ENCODE measurements at regions not wholly inside any gene's neighbourhood (a gene's known extent, or its start where the extent isn't known, plus 50 kb on each side); places are given as distances from the start of the nearest gene placed in this dataset.

- peak; percentile 23 for DNase-seq
Measured at GRCh38 chr7:35533902-35534301, 161.0 kb downstream of the HERPUD2 start.

- DNase-seq, result no peak
Measured at GRCh38 chr7:35530124-35531109, 164.5 kb downstream of the HERPUD2 start.

GRCh38 chr7:35529713-35530112, 165.2 kb downstream of the HERPUD2 start:
- DNase-seq, result no peak

GRCh38 chr7:35528381-35528977, 166.5 kb downstream of the HERPUD2 start:
- no peak for DNase-seq

- DNase-seq, result no peak
Measured at GRCh38 chr7:35526645-35527044, 168.3 kb downstream of the HERPUD2 start.

- no peak for DNase-seq
Measured at GRCh38 chr7:35524112-35524804, 170.7 kb downstream of the HERPUD2 start.

- no peak for DNase-seq
Measured at GRCh38 chr7:35523292-35523691, 171.6 kb downstream of the HERPUD2 start.

- DNase-seq, result no peak
Measured at GRCh38 chr7:35522697-35523096, 172.2 kb downstream of the HERPUD2 start.

- DNase-seq, result no peak
Measured at GRCh38 chr7:35521941-35522340, 173.0 kb downstream of the HERPUD2 start.

GRCh38 chr7:35520810-35521625, 173.9 kb downstream of the HERPUD2 start:
- DNase-seq, result no peak

GRCh38 chr7:35519971-35520809, 174.7 kb downstream of the HERPUD2 start:
- DNase-seq, result peak; percentile 79

- no peak for DNase-seq
Measured at GRCh38 chr7:35518767-35519166, 176.2 kb downstream of the HERPUD2 start.

- no peak for DNase-seq
Measured at GRCh38 chr7:35516498-35516897, 178.4 kb downstream of the HERPUD2 start.

GRCh38 chr7:35513828-35514227, 181.1 kb downstream of the HERPUD2 start:
- no peak for DNase-seq

- no peak for DNase-seq
Measured at GRCh38 chr7:35513195-35513594, 181.7 kb downstream of the HERPUD2 start.

GRCh38 chr7:35512716-35513115, 182.2 kb downstream of the HERPUD2 start:
- DNase-seq, result no peak

GRCh38 chr7:35508623-35509400, 186.1 kb downstream of the HERPUD2 start:
- DNase-seq, result no peak

GRCh38 chr7:35505066-35505465, 189.9 kb downstream of the HERPUD2 start:
- DNase-seq, result no peak

GRCh38 chr7:35504365-35504764, 190.6 kb downstream of the HERPUD2 start:
- DNase-seq, result no peak

GRCh38 chr7:35501681-35502080, 193.3 kb downstream of the HERPUD2 start:
- DNase-seq, result no peak

- DNase-seq, result no peak
Measured at GRCh38 chr7:35499226-35499625, 195.7 kb downstream of the HERPUD2 start.
